NCI-H82 (cell line): ENCODE measurements at regions not wholly inside any gene's neighbourhood (a gene's known extent, or its start where the extent isn't known, plus 50 kb on each side); places are given as distances from the start of the nearest gene placed in this dataset.
A peak's percentile ranks its signal among the peaks of the same experiment; 100 is the strongest.
"Not testable (repeated sequence)": the region's sequence is repeated elsewhere in the genome, so short reads cannot be mapped to it uniquely, and the experiment has no call there.

Experiments
- DNase-seq: peaks from one replicate; lab custom pipeline; 2025; lab: John Stamatoyannopoulos, UW

DNA sequence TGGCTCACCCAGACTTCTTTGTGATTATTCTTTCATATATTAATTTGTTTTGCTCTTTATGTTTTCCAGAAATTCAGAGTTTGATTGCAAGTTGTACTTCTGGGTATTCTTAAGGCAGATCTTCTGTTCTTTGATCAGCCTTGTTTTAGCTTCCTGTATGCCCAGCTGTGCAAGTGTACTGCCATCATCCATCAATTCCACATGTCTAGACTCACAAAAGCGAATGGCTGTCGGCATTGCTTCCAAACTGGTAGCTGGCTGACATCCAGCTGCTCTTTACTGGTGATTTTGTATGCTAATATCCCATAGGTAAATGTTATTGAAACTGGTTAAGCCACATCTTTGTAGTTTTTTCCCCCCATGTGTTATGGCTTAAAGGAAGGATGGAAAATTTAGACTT, 1084.8 kb upstream of the CITED2 start:
- DNase-seq = no peak

DNA sequence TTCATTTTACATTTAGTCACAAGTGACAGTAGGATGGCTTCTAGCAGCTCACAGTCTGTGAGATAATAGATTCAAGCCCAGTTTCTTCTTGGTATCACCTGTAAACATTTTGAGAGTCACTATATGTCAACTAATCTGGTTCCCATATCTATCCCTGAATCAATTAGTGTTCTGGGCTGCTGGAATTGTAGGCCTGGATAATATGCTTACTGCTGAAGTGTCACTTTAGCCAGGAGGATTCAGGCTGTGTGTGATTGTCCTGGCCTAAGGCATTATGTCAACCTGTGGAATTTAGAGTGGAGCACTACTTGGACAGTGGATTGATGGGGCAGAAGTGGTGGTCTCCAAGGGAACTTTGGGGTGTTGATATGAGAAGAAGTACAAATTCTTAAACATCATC, 1071.8 kb upstream of the CITED2 start:
- DNase-seq = no peak

DNA sequence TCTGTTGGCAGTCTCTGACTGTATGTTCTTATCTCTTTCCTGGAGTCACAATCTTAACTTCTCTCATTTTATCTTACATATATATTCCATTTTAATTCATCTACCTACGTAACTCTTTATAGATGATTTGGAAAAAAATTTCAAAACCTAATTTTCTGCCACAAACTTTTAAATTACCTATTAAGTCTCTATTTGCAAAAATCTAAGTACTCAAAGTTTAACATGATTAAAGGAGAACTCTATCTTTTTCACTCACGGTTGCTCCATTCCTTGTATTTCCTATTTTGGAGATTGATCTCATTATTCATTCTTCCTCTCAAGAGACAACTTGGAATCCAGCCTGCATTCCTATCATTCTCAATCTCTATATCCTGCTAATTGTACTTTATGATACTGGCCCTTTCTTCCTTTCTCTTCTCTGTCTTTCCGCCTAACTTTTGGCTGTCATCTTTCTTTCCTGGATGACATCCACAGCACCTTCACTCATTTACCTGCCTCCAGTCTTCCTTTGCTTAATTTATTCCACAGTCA, 1071.1 kb upstream of the CITED2 start:
- DNase-seq = no peak

DNA sequence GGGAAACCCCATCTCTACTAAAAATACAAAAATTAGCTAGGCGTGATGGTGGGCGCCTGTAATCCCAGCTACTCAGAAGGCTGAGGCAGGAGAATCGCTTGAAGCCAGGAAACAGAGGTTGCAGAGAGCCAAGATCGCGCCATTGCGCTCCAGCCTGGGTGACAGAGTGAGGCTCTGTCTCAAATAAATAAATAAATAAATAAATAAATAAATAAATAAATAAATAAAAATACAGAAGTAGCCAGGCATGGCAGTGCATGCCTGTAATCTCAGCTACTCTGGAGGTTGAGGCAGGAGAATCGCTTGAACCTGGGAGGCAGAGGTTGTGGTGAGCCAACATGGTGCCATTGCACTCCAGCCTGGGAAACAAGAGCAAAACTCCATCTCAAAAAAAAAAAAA, 1068.7 kb upstream of the CITED2 start:
- DNase-seq = not testable (repeated sequence)

DNA sequence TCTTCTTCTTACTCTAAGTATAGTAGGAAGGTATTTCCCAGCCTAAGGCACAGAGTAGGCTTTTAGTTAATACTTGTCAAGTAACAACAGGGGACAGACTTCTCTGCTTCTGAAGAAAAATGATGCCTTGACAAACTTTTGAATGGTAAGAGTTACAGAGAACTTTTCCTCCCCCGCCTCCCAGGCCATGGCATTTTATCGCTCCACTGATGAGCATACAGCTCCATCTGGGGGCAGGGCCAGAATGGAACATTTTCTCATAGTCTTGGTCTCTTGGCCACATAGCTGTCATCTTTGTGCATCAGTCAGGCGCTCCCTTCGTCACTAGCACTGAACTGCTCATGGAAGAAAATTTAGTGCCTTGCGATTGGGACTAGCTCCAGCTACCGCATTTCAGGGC, 1066.8 kb upstream of the CITED2 start:
- peak; percentile 72 for DNase-seq

DNA sequence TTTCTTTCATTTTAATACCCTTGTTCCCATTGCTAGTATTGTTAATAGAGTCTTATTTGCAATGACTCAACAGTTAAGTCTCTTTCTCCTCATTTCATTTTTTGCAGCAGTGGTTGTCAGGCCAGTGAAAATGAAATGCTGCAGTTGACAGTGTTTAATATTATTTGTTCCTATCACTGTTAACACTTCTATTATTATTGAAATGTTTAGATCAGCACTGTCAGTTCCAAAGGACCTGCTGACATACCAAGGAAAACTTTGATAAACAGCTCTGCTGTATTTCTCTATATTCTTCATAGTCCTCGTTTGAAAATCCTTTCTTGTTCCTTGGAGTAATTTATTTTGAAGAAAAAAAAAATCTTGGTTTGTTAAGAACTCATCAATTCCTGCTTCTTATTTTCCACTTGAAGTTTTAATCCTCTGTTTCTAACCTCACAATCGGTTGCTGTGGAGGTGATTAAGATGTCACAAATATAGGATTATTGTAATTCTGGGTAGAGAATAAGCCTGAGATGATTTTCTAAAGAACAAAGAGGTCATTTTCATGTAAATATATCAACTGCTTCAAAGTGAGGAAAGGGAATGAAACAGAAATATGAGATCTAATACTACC, 1065.9 kb upstream of the CITED2 start:
- DNase-seq = peak; percentile 19

DNA sequence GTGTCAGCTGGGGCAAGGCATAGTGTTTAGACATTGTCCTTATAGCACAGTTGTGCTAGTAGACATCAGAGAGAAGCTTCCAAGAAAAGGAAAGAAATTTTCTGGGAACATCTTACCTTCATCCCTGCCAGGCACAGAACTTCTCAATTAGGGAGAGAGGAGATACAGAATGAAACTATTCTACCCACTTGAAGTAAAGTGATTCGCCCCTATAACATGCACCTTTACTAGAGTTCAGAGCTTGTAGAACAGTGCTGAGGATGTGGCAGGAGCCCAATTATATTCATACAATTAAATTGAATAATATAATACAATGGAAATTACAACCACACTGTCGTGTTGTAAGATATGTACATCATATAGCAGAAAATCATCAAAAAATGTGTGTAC, 1063.9 kb upstream of the CITED2 start:
- DNase-seq = no peak

DNA sequence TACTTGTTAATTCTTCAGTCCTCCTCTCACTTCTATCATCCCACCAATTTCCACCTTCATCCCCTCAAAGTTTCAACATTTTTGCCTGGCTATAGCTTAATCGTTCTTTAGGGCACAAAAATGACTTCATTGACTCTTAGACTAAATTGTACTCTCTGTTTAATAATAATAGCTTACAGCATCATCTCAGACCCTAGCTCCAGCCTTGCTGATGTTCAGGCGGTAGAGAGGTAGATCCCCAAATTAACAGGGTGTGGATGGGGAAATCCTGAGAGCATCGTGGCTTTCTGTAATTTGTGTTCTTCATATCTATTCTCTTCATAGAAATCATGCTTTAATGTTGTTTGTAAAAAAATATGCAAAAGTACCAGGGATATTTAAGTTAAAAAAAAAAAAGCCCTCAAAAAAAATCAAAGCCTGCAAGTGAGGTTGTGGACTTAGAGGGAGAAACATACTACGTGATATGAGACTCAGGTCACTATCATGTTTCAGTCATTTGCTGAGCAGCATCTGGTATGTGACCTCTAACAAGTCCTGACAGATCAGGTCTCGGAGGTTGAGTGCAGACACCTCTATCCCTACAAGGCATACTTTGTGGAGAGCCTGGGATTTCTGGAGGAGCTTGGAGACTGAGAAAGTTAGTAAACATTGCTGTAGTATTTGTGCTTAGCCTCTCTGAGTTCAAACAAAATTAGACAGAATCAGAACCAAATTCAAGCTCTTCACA, 1063.3 kb upstream of the CITED2 start:
- DNase-seq = peak; percentile 4

DNA sequence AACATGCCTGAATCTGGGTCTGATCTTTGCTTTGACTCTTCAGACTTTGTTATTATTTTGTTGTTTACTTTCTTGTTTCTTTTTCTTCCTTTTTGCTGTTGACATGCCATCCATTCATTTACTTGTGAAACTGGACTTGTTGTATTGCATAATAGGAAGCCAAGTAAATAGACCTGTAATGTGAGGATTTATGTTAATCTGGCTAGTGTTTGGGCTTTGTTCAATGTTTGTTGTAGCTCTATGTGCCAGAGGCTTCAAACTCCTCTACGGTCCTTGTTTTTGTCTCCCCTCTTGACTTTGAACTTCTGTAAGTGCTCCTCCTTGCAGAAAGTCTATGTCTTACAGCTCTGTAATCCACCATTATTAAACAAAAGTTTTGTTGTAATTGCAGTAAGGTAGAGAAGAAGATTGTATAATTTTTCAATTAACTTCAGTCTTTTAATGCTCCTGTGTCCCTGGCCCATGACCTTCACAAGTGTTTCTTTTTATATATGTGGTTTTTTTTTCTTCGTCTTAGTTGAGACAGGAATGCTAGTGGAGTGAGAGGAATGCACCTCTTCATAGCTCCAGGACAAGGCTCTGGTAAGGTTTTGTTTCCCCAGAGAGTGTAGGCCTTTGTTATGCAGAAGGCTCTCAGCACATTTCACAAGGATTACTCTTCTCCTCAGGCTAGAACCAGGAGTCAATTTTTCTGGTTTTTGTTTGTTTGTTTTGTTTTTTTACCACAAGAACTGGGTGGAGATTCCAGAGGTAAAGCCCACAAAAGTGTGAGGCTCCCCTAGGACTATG, 1061.8 kb upstream of the CITED2 start:
- no peak for DNase-seq

DNA sequence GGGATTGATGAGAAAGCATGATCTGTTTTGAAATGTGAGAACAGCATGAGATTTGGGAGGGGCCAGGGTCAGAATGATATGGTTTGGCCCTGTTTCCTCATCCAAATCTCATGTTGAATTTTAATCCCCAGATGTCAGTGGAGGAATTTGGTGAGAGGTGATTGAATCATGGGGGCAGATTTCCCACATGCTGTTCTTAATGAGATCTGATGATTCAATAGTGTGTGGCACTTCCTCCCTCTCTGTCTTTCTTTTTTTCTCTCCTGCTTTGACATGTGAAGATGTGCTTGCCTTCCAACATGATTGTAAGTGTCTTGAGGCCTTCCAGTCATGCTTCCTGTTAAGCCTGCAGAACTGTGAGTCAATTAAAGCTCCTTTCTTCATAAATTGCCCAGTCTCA, 1060.3 kb upstream of the CITED2 start:
- peak; percentile 42 for DNase-seq

DNA sequence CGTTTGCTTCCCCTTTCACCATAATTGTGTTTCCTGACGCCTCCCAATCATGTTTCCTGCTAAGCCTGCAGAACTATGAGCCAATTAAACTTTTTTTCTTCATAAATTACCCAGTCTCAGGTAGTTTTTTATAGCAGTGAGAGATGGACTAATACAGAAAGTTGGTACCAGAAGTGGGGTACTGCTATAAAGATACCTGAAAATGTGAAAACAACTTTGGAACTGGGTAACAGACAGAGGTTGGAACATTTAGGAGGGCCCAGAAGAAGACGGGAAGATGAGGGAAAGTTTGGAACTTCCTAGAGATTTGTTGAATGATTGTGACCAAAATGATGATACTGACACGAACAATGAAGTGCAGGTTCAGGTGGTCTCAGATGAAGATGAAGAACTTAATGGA, 1058.6 kb upstream of the CITED2 start:
- no peak for DNase-seq

DNA sequence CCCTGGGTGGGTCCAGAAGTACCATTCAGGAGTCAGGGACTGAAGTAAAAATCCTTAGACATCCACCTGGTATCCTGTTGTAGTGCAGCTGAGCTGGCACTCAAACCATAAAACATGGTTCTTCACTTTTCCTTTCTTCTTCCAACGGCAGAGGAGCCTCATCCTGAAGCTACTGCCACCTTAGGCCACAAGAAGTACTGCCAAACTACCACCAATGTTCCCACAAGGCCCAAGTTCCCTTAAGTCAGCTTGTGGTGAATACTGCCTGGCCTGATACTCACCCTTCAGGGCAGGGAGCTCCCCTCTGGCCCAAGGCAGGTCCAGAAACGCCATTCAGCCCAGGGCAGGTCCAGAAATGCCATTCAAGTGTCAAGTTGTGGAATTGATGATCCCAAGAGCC, 1053.4 kb upstream of the CITED2 start:
- peak; percentile 43 for DNase-seq

DNA sequence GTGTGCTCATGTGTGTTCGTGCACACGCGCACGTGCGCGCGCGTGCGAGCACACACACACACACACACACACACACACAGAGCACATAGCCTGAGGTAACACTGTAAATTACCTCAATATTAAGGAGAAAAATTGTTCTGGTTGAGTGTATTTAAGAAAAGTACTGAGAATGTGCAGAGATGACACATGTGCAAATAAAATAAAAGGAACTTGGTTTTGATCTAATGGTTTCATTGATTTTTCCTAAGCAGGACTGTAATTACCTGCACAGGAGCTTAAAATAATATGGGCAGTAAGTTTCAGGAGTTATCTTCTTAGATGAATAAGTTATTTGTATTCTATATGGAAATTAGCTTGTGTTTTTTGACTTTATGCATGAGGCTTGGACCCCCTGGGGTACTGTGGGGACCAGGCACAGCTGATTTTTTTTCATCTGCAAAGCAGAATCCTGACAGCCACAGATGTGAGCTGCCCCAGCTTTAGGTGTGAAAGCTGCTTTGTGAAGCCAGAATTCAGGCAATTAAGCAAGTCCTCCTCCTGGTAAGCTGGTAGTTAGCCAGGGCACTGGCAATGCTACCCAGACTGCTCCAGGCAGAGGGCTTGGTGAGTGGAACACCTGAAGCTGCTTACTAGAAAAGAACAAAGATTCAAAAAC, 1040.6 kb upstream of the CITED2 start:
- no peak for DNase-seq

DNA sequence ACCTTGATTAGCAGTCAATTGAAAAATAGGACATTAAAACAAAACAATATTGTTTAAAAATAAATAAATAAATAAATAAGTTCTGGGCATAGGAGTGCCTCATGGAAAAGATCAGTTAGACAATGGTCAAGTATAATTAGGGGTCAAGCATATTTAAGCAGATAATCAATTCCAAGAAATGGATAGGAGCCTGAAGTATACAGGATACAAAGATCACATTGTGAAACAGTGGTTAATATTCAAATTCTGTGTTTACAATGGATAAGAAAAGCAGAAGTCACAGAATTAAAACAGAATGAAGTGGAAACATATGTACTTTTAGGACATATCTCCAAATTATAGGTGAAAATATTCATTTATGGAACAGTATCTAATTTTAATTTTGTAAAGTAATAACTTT, 1028.6 kb upstream of the CITED2 start:
- no peak for DNase-seq

DNA sequence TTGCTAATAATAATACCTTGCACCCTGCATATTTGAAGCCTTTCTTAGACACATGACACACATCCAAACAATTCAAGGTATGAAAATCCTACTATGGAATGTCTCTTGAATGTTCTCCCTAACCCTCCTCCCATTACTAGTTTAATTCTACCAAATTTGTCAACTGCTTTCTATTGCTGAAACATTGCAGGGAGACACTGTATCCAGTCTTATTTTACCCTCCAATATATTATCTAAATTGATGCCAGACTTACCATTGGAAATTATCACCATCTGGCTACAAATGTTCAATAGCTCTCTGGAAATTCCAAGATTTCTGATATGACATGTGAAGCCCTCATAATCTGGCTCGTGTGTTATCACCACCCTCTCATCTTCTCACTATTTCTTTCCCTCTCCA, 1027.3 kb upstream of the CITED2 start:
- DNase-seq = no peak

DNA sequence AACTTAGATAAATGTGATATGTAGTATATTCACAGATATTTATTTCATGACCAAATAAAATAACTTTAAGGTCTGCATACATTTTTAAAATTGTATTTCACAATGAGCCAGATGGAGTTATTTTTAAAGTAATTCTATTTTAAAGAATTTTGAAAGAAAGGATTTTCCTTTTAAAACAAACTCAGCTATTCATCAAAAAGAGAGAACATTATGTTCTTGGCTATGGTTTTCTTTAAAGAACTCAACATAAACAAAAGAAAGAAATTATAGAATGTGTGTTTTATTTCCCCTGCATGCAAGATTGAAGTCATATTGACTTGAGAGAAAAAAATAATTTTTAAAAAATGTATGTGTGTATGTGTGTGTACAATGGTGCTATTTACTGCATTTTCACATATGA, 1023.6 kb upstream of the CITED2 start:
- no peak for DNase-seq

DNA sequence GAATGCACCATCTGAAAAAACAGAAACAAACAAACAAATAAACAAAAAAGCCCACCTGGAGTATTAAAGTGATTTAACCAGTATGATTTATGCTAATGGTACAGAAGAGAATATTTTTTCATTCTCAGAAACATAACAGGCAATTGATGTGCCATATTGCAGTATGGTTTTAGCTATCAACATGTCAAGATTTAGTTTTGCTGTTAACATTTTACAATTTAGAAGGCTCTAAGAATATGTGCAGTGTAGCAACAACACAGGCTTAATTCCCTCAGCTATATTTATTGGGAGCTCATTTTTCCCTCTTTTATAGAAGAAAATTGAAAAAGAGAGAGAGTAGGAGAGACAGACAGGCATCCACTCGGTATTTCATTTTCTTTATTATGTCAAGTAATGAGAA, 1022.7 kb upstream of the CITED2 start:
- no peak for DNase-seq

DNA sequence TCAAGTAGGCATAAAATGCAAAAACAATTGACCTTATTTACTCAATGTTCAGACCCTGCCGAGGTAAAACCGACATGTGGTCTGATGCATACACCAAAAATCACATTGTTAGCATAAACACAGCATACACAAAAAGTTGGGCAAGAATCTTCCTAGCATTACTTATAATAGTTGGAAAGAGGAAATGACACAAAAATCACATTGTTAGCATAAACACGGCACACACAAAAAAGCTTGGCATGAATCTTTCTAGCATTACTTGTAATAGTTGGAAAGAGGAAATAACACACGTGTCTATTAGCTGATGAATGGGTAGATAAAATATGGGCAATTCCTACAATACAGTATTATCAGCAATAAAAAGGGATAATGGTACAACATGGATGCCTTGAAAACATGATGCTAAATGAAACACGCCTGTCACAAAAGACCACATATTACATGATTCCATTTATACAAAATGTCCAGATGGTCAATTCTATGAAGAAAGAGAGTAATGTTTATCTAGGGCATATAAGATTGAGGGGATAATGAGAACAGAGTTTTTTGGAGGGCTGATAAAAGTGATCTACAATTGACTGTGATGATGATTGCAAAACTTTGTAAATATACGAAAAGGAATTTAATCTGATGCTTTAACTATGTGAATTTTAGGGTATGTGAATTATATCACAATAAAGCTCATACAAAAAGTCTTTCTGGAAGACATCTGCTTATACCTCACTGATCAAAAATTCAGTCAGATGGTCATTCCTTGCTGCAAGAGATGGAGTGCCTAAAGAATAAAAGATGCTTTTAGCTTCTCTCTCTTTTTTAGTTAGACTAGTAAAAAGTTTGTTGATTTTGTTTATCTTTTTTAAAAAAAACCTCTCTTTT, 1019.5 kb upstream of the CITED2 start:
- DNase-seq = no peak

DNA sequence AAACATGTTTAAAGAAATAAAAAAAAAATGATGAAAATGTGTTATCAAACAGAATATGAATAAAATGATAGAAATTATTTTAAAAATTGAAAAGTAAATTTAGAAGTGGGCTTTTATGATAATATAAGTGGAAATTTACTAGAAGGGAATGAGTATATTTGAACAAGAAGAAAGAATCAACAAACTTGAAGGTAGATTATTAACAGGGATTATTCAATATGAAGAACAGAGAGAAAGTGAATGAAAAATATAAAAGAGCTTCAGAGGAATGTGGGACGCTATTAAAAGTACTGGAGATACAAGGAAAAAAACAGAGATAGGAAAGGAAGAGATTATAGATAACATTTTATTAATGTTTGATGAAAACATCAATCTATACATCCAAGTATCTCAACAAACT, 1014.4 kb upstream of the CITED2 start:
- no peak for DNase-seq

DNA sequence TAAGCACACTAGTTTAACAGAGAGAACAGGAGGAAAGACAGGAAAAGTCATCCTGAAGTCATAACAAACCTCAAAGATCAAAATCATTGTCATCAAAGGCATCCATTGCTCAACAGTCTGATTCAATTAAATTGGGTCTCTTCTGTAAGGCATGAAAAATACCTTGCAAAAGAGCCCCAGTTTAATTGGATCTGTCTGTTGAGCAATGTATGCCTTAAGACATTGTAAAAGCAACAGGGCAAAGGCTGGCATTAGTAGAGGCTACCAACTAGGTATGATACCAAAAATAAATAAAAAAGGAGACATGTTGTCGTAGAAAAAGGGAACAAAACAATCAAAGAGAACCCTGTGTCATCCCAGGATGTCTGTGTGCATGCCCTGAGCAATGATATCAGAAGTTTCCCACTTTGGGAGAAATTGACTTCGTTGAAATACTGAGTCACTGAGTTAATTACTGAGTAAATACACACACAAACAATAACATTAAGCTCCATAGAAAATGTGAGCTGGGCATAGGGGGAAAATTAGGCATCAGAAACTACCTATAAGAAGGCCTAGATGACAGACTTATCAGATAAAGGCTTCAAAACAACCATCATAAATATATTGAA, 1013.8 kb upstream of the CITED2 start:
- DNase-seq = peak; percentile 1

DNA sequence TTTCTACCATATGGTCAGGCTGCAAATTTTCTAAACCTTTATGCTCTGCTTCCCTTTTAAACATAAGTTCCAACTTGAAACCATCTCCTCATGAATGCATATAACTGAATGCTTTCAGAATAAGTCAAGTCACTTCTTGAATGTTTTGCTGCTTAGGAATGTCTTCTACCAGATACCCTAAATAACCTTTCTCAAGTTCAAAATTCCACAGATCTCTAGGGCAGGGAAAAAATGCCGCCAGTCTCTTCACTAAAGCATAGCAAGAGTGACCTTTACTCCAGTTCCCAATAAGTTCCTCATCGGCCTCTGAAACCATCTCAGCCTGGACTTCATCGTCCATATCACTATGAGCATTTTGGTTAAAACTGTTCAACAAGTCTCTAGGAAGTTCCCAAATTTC, 1011.2 kb upstream of the CITED2 start:
- no peak for DNase-seq
